ENCODE measurements at regions not wholly inside any gene's neighbourhood (a gene's known extent, or its start where the extent isn't known, plus 50 kb on each side); places are given as distances from the start of the nearest gene placed in this dataset.

DNA sequence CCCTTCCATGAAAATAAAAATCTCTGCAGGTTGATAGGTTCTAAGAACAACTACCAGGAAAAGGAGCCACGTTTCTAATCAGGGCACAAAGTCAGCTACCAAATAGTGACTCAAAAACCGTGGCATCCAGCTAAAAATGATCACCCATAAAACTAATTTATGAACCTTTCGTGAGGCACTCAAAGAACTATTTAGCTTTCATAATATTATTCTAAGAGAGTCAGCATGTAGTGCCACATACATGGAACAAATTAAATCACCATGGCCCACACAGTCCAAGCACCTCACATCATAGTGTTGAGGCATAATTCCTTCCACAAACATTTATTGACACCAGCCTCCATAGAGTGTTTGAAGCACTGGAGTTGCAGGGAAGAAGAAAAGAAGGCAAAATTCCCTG, 252.0 kb upstream of the PPARGC1A start:
- TF ChIP-seq, protein P1, sequence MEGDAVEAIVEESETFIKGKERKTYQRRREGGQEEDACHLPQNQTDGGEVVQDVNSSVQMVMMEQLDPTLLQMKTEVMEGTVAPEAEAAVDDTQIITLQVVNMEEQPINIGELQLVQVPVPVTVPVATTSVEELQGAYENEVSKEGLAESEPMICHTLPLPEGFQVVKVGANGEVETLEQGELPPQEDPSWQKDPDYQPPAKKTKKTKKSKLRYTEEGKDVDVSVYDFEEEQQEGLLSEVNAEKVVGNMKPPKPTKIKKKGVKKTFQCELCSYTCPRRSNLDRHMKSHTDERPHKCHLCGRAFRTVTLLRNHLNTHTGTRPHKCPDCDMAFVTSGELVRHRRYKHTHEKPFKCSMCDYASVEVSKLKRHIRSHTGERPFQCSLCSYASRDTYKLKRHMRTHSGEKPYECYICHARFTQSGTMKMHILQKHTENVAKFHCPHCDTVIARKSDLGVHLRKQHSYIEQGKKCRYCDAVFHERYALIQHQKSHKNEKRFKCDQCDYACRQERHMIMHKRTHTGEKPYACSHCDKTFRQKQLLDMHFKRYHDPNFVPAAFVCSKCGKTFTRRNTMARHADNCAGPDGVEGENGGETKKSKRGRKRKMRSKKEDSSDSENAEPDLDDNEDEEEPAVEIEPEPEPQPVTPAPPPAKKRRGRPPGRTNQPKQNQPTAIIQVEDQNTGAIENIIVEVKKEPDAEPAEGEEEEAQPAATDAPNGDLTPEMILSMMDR (IDR thresholded peaks at IDR 0.05; ENCODE audit: insufficient read depth, low read length, poor library complexity, severe bottlenecking), result no peak
- no peak for TF ChIP-seq EZH2phosphoT487 (conservative IDR thresholded peaks at IDR 0.05; ENCODE audit: low read length)

All from SU-DHL-6 (cell line).